ENCODE measurements at regions not wholly inside any gene's neighbourhood (a gene's known extent, or its start where the extent isn't known, plus 50 kb on each side); places are given as distances from the start of the nearest gene placed in this dataset.
"Not testable (repeated sequence)": the region's sequence is repeated elsewhere in the genome, so short reads cannot be mapped to it uniquely, and the experiment has no call there.

GRCh38 chr18:34942276-34942675 is 98.9 kb upstream of the MAPRE2 start:
- no peak for DNase-seq (ENCODE audit: extremely low read depth, low read depth)

GRCh38 chr18:34942975-34943374 is 98.2 kb upstream of the MAPRE2 start:
- DNase-seq (ENCODE audit: extremely low read depth, low read depth) = no peak

GRCh38 chr18:34943587-34943986 is 97.6 kb upstream of the MAPRE2 start:
- no peak for DNase-seq (ENCODE audit: extremely low read depth, low read depth)

- DNase-seq (ENCODE audit: extremely low read depth, low read depth) = peak; percentile 45
Measured at GRCh38 chr18:34947711-34948125, 93.5 kb upstream of the MAPRE2 start.

- DNase-seq (ENCODE audit: extremely low read depth, low read depth) = no peak
Measured at GRCh38 chr18:34951625-34952379, 89.4 kb upstream of the MAPRE2 start.

GRCh38 chr18:34953212-34953611 is 88.0 kb upstream of the MAPRE2 start:
- no peak for DNase-seq (ENCODE audit: extremely low read depth, low read depth)

GRCh38 chr18:34955494-34955893 is 85.7 kb upstream of the MAPRE2 start:
- not testable (repeated sequence) for DNase-seq (ENCODE audit: extremely low read depth, low read depth)

- DNase-seq (ENCODE audit: extremely low read depth, low read depth) = no peak
Measured at GRCh38 chr18:34956663-34957062, 84.5 kb upstream of the MAPRE2 start.

- no peak for DNase-seq (ENCODE audit: extremely low read depth, low read depth)
Measured at GRCh38 chr18:34957119-34957863, 83.9 kb upstream of the MAPRE2 start.

- DNase-seq (ENCODE audit: extremely low read depth, low read depth) = no peak
Measured at GRCh38 chr18:34957864-34958259, 83.4 kb upstream of the MAPRE2 start.

- DNase-seq (ENCODE audit: extremely low read depth, low read depth) = no peak
Measured at GRCh38 chr18:34959211-34959829, 81.9 kb upstream of the MAPRE2 start.

GRCh38 chr18:34959989-34960388 is 81.2 kb upstream of the MAPRE2 start:
- no peak for DNase-seq (ENCODE audit: extremely low read depth, low read depth)

- DNase-seq (ENCODE audit: extremely low read depth, low read depth) = no peak
Measured at GRCh38 chr18:34965108-34965507, 76.1 kb upstream of the MAPRE2 start.

GRCh38 chr18:34965566-34965965 is 75.6 kb upstream of the MAPRE2 start:
- DNase-seq (ENCODE audit: extremely low read depth, low read depth) = no peak

- DNase-seq (ENCODE audit: extremely low read depth, low read depth) = no peak
Measured at GRCh38 chr18:34970106-34970505, 71.1 kb upstream of the MAPRE2 start.

- DNase-seq (ENCODE audit: extremely low read depth, low read depth) = no peak
Measured at GRCh38 chr18:34971313-34971712, 69.9 kb upstream of the MAPRE2 start.

- DNase-seq (ENCODE audit: extremely low read depth, low read depth) = no peak
Measured at GRCh38 chr18:34972765-34973414, 68.3 kb upstream of the MAPRE2 start.

GRCh38 chr18:34976123-34976522 is 65.1 kb upstream of the MAPRE2 start:
- no peak for DNase-seq (ENCODE audit: extremely low read depth, low read depth)

- DNase-seq (ENCODE audit: extremely low read depth, low read depth) = no peak
Measured at GRCh38 chr18:34976534-34976898, 64.7 kb upstream of the MAPRE2 start.

GRCh38 chr18:34976899-34977837 is 64.0 kb upstream of the MAPRE2 start:
- DNase-seq (ENCODE audit: extremely low read depth, low read depth) = peak; percentile 22

All from NCI-H460 (cell line).